Mesendoderm (in vitro differentiated cells): ENCODE measurements at regions not wholly inside any gene's neighbourhood (a gene's known extent, or its start where the extent isn't known, plus 50 kb on each side); places are given as distances from the start of the nearest gene placed in this dataset.

ENCODE experiments used
- DNase-seq: peaks from one replicate; pipeline ENCODE4 v3.0.0; 2013
- H2AK5ac ChIP-seq: 2 replicates; pipeline ENCODE4 v1.6.1; 2013; ENCODE audit warnings: low read length, inconsistent platforms
- H2BK120ac ChIP-seq: 2 replicates; pipeline ENCODE4 v1.6.1; 2013; ENCODE audit warnings: low read depth, mild to moderate bottlenecking, low read length, moderate library complexity, mixed read lengths
- H2BK15ac ChIP-seq: replicated peaks from 2 replicates; pipeline ENCODE4 v1.6.1; 2013; ENCODE audit warnings: low read depth, mild to moderate bottlenecking, moderate library complexity
- H2BK5ac ChIP-seq: 2 replicates; pipeline ENCODE4 v1.6.1; 2013; ENCODE audit warnings: low read length, inconsistent platforms
- H3K18ac ChIP-seq: 2 replicates; pipeline ENCODE4 v1.6.1; 2013; ENCODE audit warnings: mild to moderate bottlenecking, low read length, mixed read lengths
- H3K23ac ChIP-seq: one replicate; pipeline ENCODE4 v1.6.1; 2013; ENCODE audit warnings: low read length
- H3K27ac ChIP-seq: 2 replicates; pipeline ENCODE4 v1.5.1; 2013; ENCODE audit warnings: low read depth, mild to moderate bottlenecking, inconsistent platforms, low read length, moderate library complexity
- H3K27me3 ChIP-seq: 2 replicates; pipeline ENCODE4 v1.6.1; 2013; ENCODE audit warnings: low read length, control low read depth, mild to moderate bottlenecking, inconsistent platforms; ENCODE audit not compliant: insufficient read depth, poor library complexity
- H3K36me3 ChIP-seq: 2 replicates; pipeline ENCODE4 v1.6.1; 2013; ENCODE audit warnings: low read length, inconsistent platforms; ENCODE audit not compliant: control insufficient read depth, insufficient read depth
- H3K4ac ChIP-seq: one replicate; pipeline ENCODE4 v1.6.1; 2013; ENCODE audit warnings: low read depth, mild to moderate bottlenecking, low read length, moderate library complexity
- H3K4me1 ChIP-seq: 2 replicates; pipeline ENCODE4 v1.6.1; 2013; ENCODE audit warnings: low read depth, low read length, inconsistent platforms; ENCODE audit not compliant: control insufficient read depth
- H3K4me2 ChIP-seq: 2 replicates; pipeline ENCODE4 v1.6.1; 2013; ENCODE audit warnings: low read length
- H3K4me3 ChIP-seq: 2 replicates; pipeline ENCODE4 v1.5.1; 2013; ENCODE audit warnings: mild to moderate bottlenecking, low read length
- H3K56ac ChIP-seq: one replicate; pipeline ENCODE4 v1.6.1; 2013; ENCODE audit warnings: low read length
- H3K79me1 ChIP-seq: 2 replicates; pipeline ENCODE4 v1.6.1; 2013; ENCODE audit warnings: low read length, inconsistent platforms
- H3K79me2 ChIP-seq: 2 replicates; pipeline ENCODE4 v1.6.1; 2013; ENCODE audit warnings: mild to moderate bottlenecking, low read length; ENCODE audit not compliant: control insufficient read depth, insufficient read depth
- H3K9ac ChIP-seq: 2 replicates; pipeline ENCODE4 v1.6.1; 2013; ENCODE audit warnings: low read length, inconsistent platforms
- H4K5ac ChIP-seq: one replicate; pipeline ENCODE4 v1.6.1; 2013; ENCODE audit warnings: low read length
- H4K8ac ChIP-seq: one replicate; pipeline ENCODE4 v1.6.1; 2013; ENCODE audit warnings: low read depth, mild to moderate bottlenecking, control low read depth, low read length, moderate library complexity
- WGBS: extraction: QIAGEN DNeasy Blood & Tissue Kit; methylation state at CpG from one replicate; pipeline ENCODE4 v1.1.7; 2013; ENCODE audit warnings: low lambda C conversion rate, missing lambda C conversion rate; ENCODE audit not compliant: insufficient coverage; ENCODE audit errors: extremely low coverage; 5-methylcytosine and 5-hydroxymethylcytosine counted together

DNA sequence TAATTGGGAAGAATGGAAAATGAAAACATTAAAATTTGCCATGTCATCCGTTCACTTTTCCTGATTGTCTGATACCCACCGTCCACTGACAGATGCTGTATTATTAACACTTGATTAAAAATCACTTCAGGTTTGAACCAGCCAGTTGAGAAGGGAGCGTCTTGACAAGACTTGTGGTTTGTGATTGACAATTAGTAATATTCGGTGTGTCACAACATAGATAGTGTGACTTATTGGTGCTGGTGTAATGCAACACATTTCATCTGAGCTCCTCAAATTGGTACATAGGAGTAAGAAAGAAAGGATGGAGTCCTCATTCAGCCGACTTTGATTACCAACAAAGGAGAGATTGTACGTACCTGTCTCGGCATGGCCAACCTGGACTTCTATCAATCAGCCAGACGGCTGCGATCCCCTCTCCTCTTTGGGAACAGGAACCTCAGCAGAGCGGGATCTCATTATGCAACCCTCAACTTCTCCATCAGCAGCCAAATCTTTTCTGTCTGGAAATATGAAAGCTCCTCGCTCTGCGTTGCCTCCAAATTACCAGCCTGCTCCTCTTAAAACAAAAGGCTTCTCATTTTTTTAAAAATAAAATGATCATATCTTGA is 211.7 kb upstream of the MVB12B start:
- WGBS = no CpG with 5 or more reads among the region's 12 CpGs
- H4K8ac ChIP-seq = no peak overlapping the region

DNA sequence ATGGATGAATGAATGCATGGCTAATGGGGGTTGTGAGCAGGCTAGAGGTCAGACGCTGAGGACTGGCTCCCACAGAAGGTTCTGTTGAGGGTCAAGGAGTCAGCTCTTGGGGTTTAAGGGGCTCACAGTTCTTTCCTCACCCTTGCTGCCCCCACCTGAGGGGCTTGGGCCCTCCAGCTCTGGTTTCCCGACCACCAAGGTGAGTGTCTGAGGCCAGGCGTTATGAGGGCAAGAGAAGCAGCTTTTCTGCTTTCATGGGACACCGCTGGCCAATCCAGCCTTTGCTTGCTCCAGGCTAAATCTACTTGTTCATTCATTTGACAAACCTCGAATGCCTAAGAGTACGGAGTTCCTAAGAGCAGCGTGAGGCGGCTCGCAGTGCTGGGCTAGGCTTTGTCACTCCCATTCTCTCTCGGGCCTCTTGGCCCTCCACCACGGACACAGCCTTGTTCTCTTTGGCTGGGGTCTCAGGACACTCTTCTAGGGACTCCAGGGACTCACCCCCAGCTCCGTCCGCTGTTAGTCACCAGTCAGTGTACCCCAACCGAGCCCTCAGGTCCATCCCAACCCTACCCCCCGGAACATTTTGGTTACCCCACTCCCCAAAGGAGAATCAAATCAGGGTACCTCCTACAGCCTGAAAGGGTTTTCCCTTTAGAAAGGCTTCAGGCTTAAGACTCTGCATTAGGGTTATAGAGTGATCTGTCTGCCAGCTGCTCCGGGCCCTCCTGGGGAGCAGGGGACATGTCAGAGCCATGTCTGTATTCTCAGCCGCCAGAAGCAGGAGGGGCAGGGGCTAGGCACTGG is 210.1 kb upstream of the MVB12B start:
- no peaks in the 10 kb centered on the region for H3K79me1 ChIP-seq
- no peak overlapping the region for H3K56ac ChIP-seq
- H2BK15ac ChIP-seq = no peak overlapping the region
- no peak overlapping the region for H3K23ac ChIP-seq
- no peak overlapping the region for H3K27ac ChIP-seq
- no CpG with 5 or more reads among the region's 17 CpGs for WGBS
- no peak overlapping the region for H3K9ac ChIP-seq
- no peak overlapping the region for H2AK5ac ChIP-seq
- no peaks in the 10 kb centered on the region for H3K27me3 ChIP-seq
- no peak for DNase-seq
- H4K8ac ChIP-seq = no peak overlapping the region
- no peak overlapping the region for H3K4ac ChIP-seq
- H3K4me1 ChIP-seq = no peaks in the 10 kb centered on the region
- H4K5ac ChIP-seq = no peak overlapping the region
- no peak overlapping the region for H3K4me3 ChIP-seq
- no peak overlapping the region for H3K4me2 ChIP-seq
- H3K79me2 ChIP-seq = no peaks in the 10 kb centered on the region
- no peak overlapping the region for H2BK5ac ChIP-seq
- no peak overlapping the region for H2BK120ac ChIP-seq
- no peak overlapping the region for H3K18ac ChIP-seq
- H3K36me3 ChIP-seq = no peaks in the 10 kb centered on the region

More for the DNA sequence above, 211.7 kb upstream of the MVB12B start:
- Histone ChIP-seq H3K56ac (no peak overlapping the region), H3K23ac (no peak overlapping the region), H4K5ac (no peak overlapping the region), H3K79me2 (no peaks in the 10 kb centered on the region), H3K4me3 (no peak overlapping the region), H3K36me3 (no peaks in the 10 kb centered on the region), H2BK120ac (no peak overlapping the region), H3K4ac (no peak overlapping the region), H3K27ac (no peak overlapping the region), H3K4me1 (no peaks in the 10 kb centered on the region), H3K27me3 (no peaks in the 10 kb centered on the region), H2BK5ac (no peak overlapping the region), H3K4me2 (no peak overlapping the region), H2AK5ac (no peak overlapping the region), H3K18ac (no peak overlapping the region), H2BK15ac (no peak overlapping the region), H3K9ac (no peak overlapping the region), H3K79me1 (no peaks in the 10 kb centered on the region)
- no peak for DNase-seq

DNA sequence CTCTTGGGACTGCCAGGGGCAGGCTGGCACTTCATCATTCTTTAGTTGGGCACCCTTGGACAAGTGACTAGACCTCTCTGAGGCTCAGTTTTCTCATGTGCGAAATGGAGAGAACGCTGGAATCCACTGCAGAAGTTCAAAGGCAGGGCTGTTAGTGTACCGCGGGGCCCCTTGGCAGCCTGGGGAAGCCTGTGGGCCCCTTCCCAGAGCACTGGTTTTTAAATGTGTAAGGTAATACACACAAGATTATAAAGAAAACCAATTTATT is 209.5 kb upstream of the MVB12B start:
- no peak overlapping the region for H2BK5ac ChIP-seq
- H3K79me1 ChIP-seq = no peaks in the 10 kb centered on the region
- H3K4ac ChIP-seq = no peak overlapping the region
- H3K9ac ChIP-seq = no peak overlapping the region
- H3K36me3 ChIP-seq = no peaks in the 10 kb centered on the region
- no peak overlapping the region for H3K4me2 ChIP-seq
- no peak for DNase-seq
- H3K27ac ChIP-seq = no peak overlapping the region
- WGBS = no CpG with 5 or more reads among the region's 4 CpGs
- no peaks in the 10 kb centered on the region for H3K4me1 ChIP-seq
- H2BK15ac ChIP-seq = no peak overlapping the region
- H4K5ac ChIP-seq = no peak overlapping the region
- no peak overlapping the region for H4K8ac ChIP-seq
- H3K23ac ChIP-seq = no peak overlapping the region
- no peak overlapping the region for H2AK5ac ChIP-seq
- no peaks in the 10 kb centered on the region for H3K27me3 ChIP-seq
- H3K4me3 ChIP-seq = no peak overlapping the region
- no peak overlapping the region for H3K56ac ChIP-seq
- H3K79me2 ChIP-seq = no peaks in the 10 kb centered on the region
- no peak overlapping the region for H3K18ac ChIP-seq
- no peak overlapping the region for H2BK120ac ChIP-seq

DNA sequence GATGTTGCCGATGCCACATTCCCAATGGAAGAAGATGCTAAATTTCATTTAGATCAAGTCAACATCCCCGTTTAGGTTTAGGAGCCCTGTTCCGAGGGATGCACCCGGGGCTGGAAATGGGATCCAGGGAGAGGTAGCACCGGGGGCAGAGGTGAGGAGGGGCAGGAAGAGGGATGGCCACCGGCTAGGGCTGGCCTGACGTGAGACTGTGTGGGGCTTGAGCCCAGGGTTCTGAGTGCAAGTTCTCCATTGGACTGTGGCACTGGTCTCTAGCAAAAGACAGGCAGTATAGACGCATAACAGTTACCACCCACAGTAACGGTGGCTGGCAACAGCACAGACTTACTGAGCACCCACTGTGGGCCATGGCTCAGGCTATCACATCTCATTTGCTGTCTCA is 209.0 kb upstream of the MVB12B start:
- no peak overlapping the region for H4K8ac ChIP-seq
- no peak overlapping the region for H2BK15ac ChIP-seq
- H3K4me3 ChIP-seq = no peak overlapping the region
- no peaks in the 10 kb centered on the region for H3K27me3 ChIP-seq
- H4K5ac ChIP-seq = no peak overlapping the region
- no peak overlapping the region for H3K18ac ChIP-seq
- no peak overlapping the region for H3K27ac ChIP-seq
- H3K36me3 ChIP-seq = no peaks in the 10 kb centered on the region
- no peak overlapping the region for H3K4me2 ChIP-seq
- WGBS = no CpG with 5 or more reads among the region's 9 CpGs
- no peak overlapping the region for H3K23ac ChIP-seq
- DNase-seq = no peak
- H2BK120ac ChIP-seq = no peak overlapping the region
- H2BK5ac ChIP-seq = no peak overlapping the region
- H2AK5ac ChIP-seq = no peak overlapping the region
- no peaks in the 10 kb centered on the region for H3K4me1 ChIP-seq
- H3K4ac ChIP-seq = no peak overlapping the region
- H3K9ac ChIP-seq = no peak overlapping the region
- H3K56ac ChIP-seq = no peak overlapping the region
- H3K79me2 ChIP-seq = no peaks in the 10 kb centered on the region
- H3K79me1 ChIP-seq = no peaks in the 10 kb centered on the region

DNA sequence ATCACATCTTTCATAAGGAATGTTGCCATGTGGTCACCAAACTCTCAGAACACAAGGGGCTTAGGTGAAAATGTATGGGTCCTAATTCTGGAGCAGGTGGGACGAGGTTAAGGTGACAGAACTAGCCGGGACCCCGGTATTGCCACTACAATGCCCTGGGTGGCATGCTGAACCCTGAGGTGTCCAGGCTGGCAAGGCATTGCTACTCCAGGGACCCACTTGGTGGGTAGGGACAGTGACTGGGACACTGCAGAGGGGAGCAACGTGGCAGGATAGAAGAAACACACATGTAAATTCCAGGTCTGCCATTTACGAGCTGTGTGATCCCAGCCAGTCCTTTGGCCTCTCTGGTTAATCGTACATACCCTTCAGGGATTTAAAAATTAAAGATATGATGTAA is 206.9 kb upstream of the MVB12B start:
- Histone ChIP-seq H3K56ac (no peak overlapping the region), H2BK5ac (no peak overlapping the region), H3K4me2 (no peak overlapping the region), H3K4me3 (no peak overlapping the region), H2AK5ac (no peak overlapping the region), H4K5ac (no peak overlapping the region), H3K9ac (no peak overlapping the region), H3K27me3 (no peaks in the 10 kb centered on the region), H3K18ac (no peak overlapping the region), H3K4me1 (no peaks in the 10 kb centered on the region), H3K79me2 (no peaks in the 10 kb centered on the region), H2BK15ac (no peak overlapping the region), H3K23ac (no peak overlapping the region), H4K8ac (no peak overlapping the region), H3K27ac (no peak overlapping the region), H3K79me1 (no peaks in the 10 kb centered on the region), H2BK120ac (no peak overlapping the region), H3K36me3 (no peaks in the 10 kb centered on the region), H3K4ac (no peak overlapping the region)
- no peak for DNase-seq
- WGBS = no CpG with 5 or more reads among the region's 6 CpGs
